Epithelial cell of proximal tubule (primary cell): ENCODE measurements at regions not wholly inside any gene's neighbourhood (a gene's known extent, or its start where the extent isn't known, plus 50 kb on each side); places are given as distances from the start of the nearest gene placed in this dataset.
"Not testable (repeated sequence)": the region's sequence is repeated elsewhere in the genome, so short reads cannot be mapped to it uniquely, and the experiment has no call there.

ENCODE experiments used
- DNase-seq: peaks from one replicate; pipeline ENCODE4 v3.0.0-alpha.2; 2011; ENCODE audit warnings: low read depth
- H3K4me3 ChIP-seq: 2 replicates; pipeline ENCODE4 v1.5.1; 2011; ENCODE audit warnings: low read depth, mild to moderate bottlenecking, low read length
- CTCF ChIP-seq: conservative IDR thresholded peaks from 2 replicates; pipeline ENCODE4 v1.5.1; 2012; ENCODE audit warnings: low read depth, mild to moderate bottlenecking, low read length

GRCh38 chr5:57370376-57370775 is 112.2 kb downstream of the ACTBL2 start:
- no peak for TF ChIP-seq CTCF
- no peak overlapping the region for H3K4me3 ChIP-seq
- DNase-seq: no peak

DNA sequence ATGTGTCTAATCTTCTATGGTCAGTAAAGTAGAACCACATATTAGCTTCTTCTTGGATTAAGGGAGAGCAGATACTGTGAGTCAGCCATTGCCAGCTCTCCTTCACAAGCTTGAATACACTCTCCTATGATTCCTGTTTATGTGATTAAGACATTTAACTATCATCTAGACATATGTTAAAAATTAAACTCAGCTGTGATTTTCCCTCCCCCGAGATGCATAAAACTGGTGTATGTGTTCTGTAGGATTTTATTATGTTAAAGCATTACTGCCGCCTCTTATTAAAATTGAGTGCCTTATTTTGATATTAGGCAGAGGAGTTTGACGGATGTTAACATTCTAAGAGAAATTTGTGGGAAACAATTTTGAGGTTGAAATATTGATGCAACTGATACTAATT is 114.6 kb downstream of the ACTBL2 start:
- no peak overlapping the region for H3K4me3 ChIP-seq
- TF ChIP-seq CTCF: no peak
- no peak for DNase-seq

GRCh38 chr5:57366744-57367143 is 115.9 kb downstream of the ACTBL2 start:
- TF ChIP-seq CTCF: no peak
- DNase-seq: peak; percentile 35
- H3K4me3 ChIP-seq: no peak overlapping the region

DNA sequence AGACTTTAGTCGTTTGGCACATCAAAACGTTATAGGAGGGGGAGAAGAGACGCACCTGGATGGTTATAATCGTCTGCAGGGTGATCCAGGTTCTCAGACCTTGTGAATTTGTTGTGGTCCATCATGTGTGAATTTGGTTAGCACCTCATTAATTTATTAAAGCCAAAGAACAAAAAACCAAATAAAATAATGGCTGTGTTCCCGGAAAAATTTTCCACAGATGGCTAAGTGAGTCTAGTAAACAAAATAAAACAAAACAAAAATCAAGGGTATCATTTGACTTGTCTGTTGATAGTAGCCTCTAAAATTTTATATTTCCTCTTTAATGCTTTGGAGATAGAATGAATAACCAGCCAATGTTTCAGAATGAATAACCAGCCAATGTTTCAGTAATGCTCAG is 119.7 kb downstream of the ACTBL2 start:
- no peak for TF ChIP-seq CTCF
- no peak for DNase-seq
- no peak overlapping the region for H3K4me3 ChIP-seq

DNA sequence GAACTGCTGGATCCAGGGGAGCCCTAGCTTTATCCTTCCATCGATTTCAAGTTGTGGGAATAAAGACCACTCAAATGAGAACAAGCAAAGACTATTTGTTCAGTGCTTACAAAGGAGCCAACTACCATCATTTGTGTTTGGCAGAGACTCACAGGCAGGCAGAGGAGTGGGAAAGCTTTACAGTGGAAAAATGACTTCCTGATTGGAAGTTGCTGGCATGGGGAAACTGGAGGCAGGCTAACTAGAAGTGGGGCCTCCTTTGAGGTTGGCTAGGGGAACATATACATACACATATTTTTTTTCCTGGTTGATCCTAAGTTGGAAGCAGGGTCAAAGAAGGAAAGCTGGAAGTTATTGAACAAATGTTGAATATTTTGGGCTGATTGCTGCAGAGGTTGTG is 121.7 kb downstream of the ACTBL2 start:
- no peak for DNase-seq
- no peak for TF ChIP-seq CTCF
- H3K4me3 ChIP-seq: no peak overlapping the region

DNA sequence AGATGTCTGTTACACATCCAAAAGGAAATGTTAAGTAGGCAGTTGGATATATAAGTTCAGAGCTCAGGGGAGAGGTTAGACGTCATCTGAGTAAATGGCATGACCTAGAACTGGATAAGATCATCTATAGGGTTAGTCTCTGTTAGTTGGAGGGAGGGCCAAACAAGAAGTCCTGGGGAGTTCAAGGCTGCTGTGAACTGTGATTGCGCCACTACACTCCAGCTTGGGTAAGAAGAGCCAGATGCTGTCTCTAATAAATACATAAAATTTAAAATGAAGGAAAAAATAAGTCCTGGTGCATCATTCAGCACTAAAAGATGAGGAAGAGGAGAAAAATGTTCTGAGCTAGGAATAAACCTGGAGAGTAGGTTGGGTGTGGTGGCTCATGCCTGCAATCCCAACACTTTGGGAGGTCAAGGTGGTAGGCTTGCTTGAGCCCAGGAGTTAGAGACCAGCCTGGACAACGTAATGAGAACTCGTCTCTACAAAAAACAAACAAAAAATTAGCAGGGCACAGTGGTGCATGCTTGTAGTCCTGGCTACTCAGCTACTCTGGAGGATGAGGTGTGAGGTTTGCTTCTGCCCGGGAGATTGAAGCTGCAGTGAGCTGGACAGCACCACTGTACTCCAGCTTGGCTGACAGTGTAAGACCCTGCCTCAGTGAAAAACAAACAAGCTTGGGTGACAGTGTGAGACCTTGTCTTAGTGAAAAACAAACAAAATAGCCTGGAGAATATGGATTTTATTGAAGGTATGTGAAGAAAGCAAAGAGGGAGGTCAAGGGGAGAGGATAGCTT is 123.6 kb downstream of the ACTBL2 start:
- H3K4me3 ChIP-seq: no peak overlapping the region
- no peak for DNase-seq
- TF ChIP-seq CTCF: no peak

DNA sequence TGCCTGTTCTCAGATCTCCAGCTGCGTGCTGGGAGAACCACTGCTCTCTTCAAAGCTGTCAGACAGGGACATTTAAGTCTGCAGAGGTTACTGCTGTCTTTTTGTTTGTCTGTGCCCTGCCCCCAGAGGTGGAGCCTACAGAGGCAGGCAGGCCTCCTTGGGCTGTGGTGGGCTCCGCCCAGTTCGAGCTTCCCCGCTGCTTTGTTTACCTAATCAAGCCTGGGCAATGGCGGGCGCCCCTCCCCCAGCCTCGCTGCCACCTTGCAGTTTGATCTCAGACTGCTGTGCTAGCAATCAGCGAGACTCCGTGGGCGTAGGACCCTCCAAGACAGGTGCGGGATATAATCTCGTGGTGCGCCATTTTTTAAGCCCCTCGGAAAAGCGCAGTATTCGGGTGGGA is 125.8 kb downstream of the ACTBL2 start:
- not testable (repeated sequence) for H3K4me3 ChIP-seq, DNase-seq

GRCh38 chr5:57349214-57349613 is 133.4 kb downstream of the ACTBL2 start:
- no peak for DNase-seq
- H3K4me3 ChIP-seq: no peak overlapping the region
- TF ChIP-seq CTCF: no peak
